DND-41 (cell line): ENCODE measurements at regions not wholly inside any gene's neighbourhood (a gene's known extent, or its start where the extent isn't known, plus 50 kb on each side); places are given as distances from the start of the nearest gene placed in this dataset.

Experiments
- EZH2 ChIP-seq: IDR thresholded peaks from 3 replicates; pipeline ENCODE4 v1.6.1; 2012; ENCODE audit warnings: borderline replicate concordance, low read depth, mild to moderate bottlenecking, moderate library complexity, low read length, inconsistent platforms; ENCODE audit not compliant: severe bottlenecking
- TF ChIP-seq, protein P1 (sequence below): IDR thresholded peaks from 2 replicates; pipeline ENCODE4 v1.5.1; 2012; ENCODE audit warnings: borderline replicate concordance, low read length, moderate library complexity, mild to moderate bottlenecking; ENCODE audit not compliant: poor library complexity, severe bottlenecking; ENCODE audit errors: extremely low read depth

DNA sequence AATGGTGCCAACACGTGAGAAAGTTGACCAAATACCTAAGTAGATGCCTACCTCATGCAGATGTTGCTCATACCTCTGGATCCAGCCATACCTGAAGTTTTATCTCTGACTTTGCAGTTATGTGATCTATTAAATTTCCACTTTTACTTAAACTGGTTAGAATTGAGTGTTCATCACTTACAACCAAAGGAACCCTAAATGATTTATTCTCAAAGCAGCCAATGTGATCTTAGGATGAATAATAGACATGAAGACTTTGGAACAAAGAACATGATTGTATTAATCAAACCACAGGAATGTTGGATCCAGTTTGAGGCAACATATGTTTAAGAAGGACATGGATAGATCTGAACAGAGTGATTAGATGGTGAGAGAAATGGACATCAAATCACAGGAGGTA is 68.7 kb downstream of the IRX6 start:
- TF ChIP-seq, protein P1, sequence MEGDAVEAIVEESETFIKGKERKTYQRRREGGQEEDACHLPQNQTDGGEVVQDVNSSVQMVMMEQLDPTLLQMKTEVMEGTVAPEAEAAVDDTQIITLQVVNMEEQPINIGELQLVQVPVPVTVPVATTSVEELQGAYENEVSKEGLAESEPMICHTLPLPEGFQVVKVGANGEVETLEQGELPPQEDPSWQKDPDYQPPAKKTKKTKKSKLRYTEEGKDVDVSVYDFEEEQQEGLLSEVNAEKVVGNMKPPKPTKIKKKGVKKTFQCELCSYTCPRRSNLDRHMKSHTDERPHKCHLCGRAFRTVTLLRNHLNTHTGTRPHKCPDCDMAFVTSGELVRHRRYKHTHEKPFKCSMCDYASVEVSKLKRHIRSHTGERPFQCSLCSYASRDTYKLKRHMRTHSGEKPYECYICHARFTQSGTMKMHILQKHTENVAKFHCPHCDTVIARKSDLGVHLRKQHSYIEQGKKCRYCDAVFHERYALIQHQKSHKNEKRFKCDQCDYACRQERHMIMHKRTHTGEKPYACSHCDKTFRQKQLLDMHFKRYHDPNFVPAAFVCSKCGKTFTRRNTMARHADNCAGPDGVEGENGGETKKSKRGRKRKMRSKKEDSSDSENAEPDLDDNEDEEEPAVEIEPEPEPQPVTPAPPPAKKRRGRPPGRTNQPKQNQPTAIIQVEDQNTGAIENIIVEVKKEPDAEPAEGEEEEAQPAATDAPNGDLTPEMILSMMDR, result no peak
- no peak for TF ChIP-seq EZH2
